Tibial artery (tissue), 4 donors: ENCODE measurements at regions not wholly inside any gene's neighbourhood (a gene's known extent, or its start where the extent isn't known, plus 50 kb on each side); places are given as distances from the start of the nearest gene placed in this dataset.
"Not testable (repeated sequence)": the region's sequence is repeated elsewhere in the genome, so short reads cannot be mapped to it uniquely, and the experiment has no call there.

ENCODE experiments used
- DNase-seq, 2 donors: peaks; one replicate each; pipeline ENCODE4 v3.0.0-alpha.2; 2019
- H3K27ac ChIP-seq, 2 donors: fragments of 200-600 bp; sonication (generic) in 1 of 2; 1 replicate in 1 of 2; 2 replicates in 1 of 2; pipeline ENCODE4 v1.5.1; 2018 to 2019; ENCODE audit warnings: mild to moderate bottlenecking in 1 of 2
- H3K27me3 ChIP-seq, 2 donors: fragments of 200-600 bp; sonication (generic) in 1 of 2; one replicate each; pipeline versions ENCODE4 v1.5.1 to v1.6.0; 2016 to 2019
- H3K36me3 ChIP-seq, 3 donors: fragments of 200-600 bp; sonication (generic) in 2 of 3; one replicate each; pipeline ENCODE4 v1.5.1; 2016 to 2019; ENCODE audit warnings: mild to moderate bottlenecking in 2 of 3
- H3K4me1 ChIP-seq, 4 donors: fragments of 200-600 bp; sonication (generic) in 2 of 4; 1 replicate in 3 of 4; 2 replicates in 1 of 4; pipeline ENCODE4 v1.5.1; 2016 to 2019
- H3K4me3 ChIP-seq, 2 donors: fragments of 200-600 bp; sonication (generic) in 1 of 2; 1 replicate in 1 of 2; 2 replicates in 1 of 2; pipeline ENCODE4 v1.5.1; 2018 to 2019; ENCODE audit warnings: mild to moderate bottlenecking in 2 of 2
- H3K9me3 ChIP-seq, 3 donors: fragments of 200-600 bp; sonication (generic) in 1 of 3; one replicate each; pipeline ENCODE4 v1.5.1; 2016 to 2019
- CTCF ChIP-seq, 2 experiments: fragments of 200-600 bp in 1 of 2; fragments of 450-650 bp in 1 of 2; IDR thresholded peaks; one replicate each; pipeline ENCODE4 v1.5.1; 2017 to 2019; ENCODE audit warnings: antibody characterized with exemption in 2 of 2, mild to moderate bottlenecking in 1 of 2, moderate library complexity in 1 of 2
- intact Hi-C: fragments of 100-400 bp; cut with DNase I; formaldehyde crosslinking; loops from one replicate; pipeline ENCODE4 v1.15.0; 2023; ENCODE audit warnings: low total_unique reads

GRCh38 chr4:38415682-38416081 is 248.3 kb upstream of the KLF3 start:
- peaks cover 0 to 6% (median 0%) of the 10 kb centered on the region in 4 donors for H3K4me1 ChIP-seq
- TF ChIP-seq CTCF (IDR thresholded peaks at IDR 0.05) = no peak
- intact Hi-C loops = no loop called here
- no peaks in the 10 kb centered on the region for H3K36me3 ChIP-seq
- no peak overlapping the region for H3K4me3 ChIP-seq
- H3K9me3 ChIP-seq = no peaks in the 10 kb centered on the region
- no peaks in the 10 kb centered on the region for H3K27me3 ChIP-seq
- no peak overlapping the region for H3K27ac ChIP-seq
- DNase-seq = no peak

GRCh38 chr4:38416450-38417014 is 247.5 kb upstream of the KLF3 start:
- Histone ChIP-seq H3K4me3 (no peak overlapping the region), H3K27ac (no peak overlapping the region), H3K36me3 (no peaks in the 10 kb centered on the region), H3K4me1 (peaks cover 0 to 6% (median 0%) of the 10 kb centered on the region in 4 donors), H3K9me3 (no peaks in the 10 kb centered on the region), H3K27me3 (no peaks in the 10 kb centered on the region)
- DNase-seq = no peak
- intact Hi-C loops = no loop called here
- TF ChIP-seq CTCF (IDR thresholded peaks at IDR 0.05) = no peak

- H3K9me3 ChIP-seq, H3K27me3 ChIP-seq, H3K4me3 ChIP-seq, intact Hi-C loops, DNase-seq, H3K36me3 ChIP-seq, H3K4me1 ChIP-seq, H3K27ac ChIP-seq: not testable (repeated sequence)
Measured at GRCh38 chr4:38420254-38420653, 243.7 kb upstream of the KLF3 start.

GRCh38 chr4:38422850-38423249 is 241.1 kb upstream of the KLF3 start:
- H3K36me3 ChIP-seq = no peaks in the 10 kb centered on the region
- no peak for TF ChIP-seq CTCF (IDR thresholded peaks at IDR 0.05)
- DNase-seq = no peak
- no peak overlapping the region for H3K27ac ChIP-seq
- H3K9me3 ChIP-seq = no peaks in the 10 kb centered on the region
- H3K27me3 ChIP-seq = no peaks in the 10 kb centered on the region
- intact Hi-C loops = no loop called here
- no peak overlapping the region for H3K4me3 ChIP-seq
- H3K4me1 ChIP-seq = no peaks in the 10 kb centered on the region

- no peaks in the 10 kb centered on the region for H3K27me3 ChIP-seq
- H3K27ac ChIP-seq = no peak overlapping the region
- DNase-seq = no peak
- H3K9me3 ChIP-seq = no peaks in the 10 kb centered on the region
- no peaks in the 10 kb centered on the region for H3K36me3 ChIP-seq
- no peak for TF ChIP-seq CTCF (IDR thresholded peaks at IDR 0.05)
- H3K4me3 ChIP-seq = no peak overlapping the region
- H3K4me1 ChIP-seq = no peaks in the 10 kb centered on the region
- intact Hi-C loops = no loop called here
Measured at GRCh38 chr4:38424151-38424871, 239.7 kb upstream of the KLF3 start.

- Histone ChIP-seq H3K9me3 (no peaks in the 10 kb centered on the region), H3K27me3 (no peaks in the 10 kb centered on the region), H3K4me3 (no peak overlapping the region), H3K4me1 (no peaks in the 10 kb centered on the region), H3K36me3 (no peaks in the 10 kb centered on the region), H3K27ac (no peak overlapping the region)
- intact Hi-C loops = no loop called here
- DNase-seq = no peak
- no peak for TF ChIP-seq CTCF (IDR thresholded peaks at IDR 0.05)
Measured at GRCh38 chr4:38426532-38426931, 237.5 kb upstream of the KLF3 start.
